Epithelial cell of prostate (primary cell): ENCODE measurements at regions not wholly inside any gene's neighbourhood (a gene's known extent, or its start where the extent isn't known, plus 50 kb on each side); places are given as distances from the start of the nearest gene placed in this dataset.
A peak's percentile ranks its signal among the peaks of the same experiment; 100 is the strongest.

ENCODE experiments used
- DNase-seq: peaks from one replicate; pipeline ENCODE4 v3.0.0-alpha.2; 2011; ENCODE audit warnings: low read depth, low spot score
- H3K27ac ChIP-seq: fragments of 450-650 bp; 2 replicates; pipeline ENCODE4 v1.5.1; 2017; ENCODE audit warnings: mild to moderate bottlenecking

DNA sequence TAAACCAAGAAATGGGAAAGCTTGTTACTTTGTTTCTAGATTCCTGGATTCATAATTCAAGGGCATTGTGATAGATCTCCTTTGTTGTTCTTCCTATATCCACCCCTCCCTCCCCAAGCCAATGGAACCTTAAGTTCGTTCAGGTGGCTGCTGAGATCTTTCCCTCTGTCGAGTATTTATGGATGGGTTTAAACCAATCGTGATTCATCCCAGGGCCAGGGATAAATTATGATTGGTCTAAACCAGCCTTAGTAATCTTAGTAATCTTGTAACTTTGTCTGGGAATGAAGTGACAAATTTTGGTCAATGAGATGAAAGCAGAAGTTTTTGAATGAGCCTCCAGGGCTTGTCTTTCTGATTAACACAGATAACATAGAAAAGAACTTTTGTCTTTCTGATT lies 56.1 kb upstream of the PCED1B start:
- no peak for DNase-seq
- H3K27ac ChIP-seq, result peak overlapping the region; percentile 61

GRCh38 chr12:47023953-47024352 lies 55.5 kb upstream of the PCED1B start:
- H3K27ac ChIP-seq, result peak overlapping the region; percentile 61
- no peak for DNase-seq

DNA sequence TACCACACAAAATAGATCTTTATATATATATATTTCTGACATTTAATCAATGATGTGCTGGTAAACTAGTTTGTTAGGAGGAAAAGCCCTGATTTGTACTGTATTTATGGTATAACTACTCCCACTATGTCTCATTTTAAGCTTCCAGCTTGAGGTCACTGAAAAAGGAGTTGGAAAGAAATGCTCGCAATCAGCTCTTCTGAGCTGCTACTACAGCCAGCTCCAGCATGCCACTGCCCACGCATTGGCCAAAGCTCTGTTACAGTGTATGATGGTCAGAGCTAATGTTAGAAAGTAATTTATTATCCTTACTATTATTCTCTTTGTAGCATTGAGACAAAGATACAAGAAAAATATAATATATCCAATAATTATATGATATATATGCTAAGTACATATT lies 55.0 kb upstream of the PCED1B start:
- DNase-seq, result no peak
- peak overlapping the region; percentile 61 for H3K27ac ChIP-seq

GRCh38 chr12:47025349-47025748 lies 54.1 kb upstream of the PCED1B start:
- no peak overlapping the region for H3K27ac ChIP-seq
- no peak for DNase-seq

GRCh38 chr12:47025798-47026197 lies 53.6 kb upstream of the PCED1B start:
- H3K27ac ChIP-seq, result no peak overlapping the region
- DNase-seq, result no peak

DNA sequence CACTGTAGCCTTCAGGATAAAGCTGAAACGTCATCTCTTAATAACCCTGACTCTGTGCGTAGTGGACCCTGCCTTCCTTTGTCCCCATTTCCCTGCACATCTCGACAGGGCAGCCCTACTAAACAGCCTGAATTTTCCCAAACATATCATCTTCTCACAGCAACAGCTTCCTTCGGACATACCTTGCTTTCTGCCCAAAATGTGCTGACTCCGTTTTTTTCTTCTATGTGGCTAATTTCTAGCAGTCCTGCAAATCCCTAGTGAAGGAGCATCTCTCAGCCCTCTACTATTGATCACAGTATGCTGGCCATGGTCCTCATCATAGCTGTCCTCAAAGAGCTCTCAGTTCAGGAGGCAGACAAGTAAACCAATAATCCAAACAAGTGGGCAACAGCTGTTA lies 53.1 kb upstream of the PCED1B start:
- DNase-seq, result no peak
- no peak overlapping the region for H3K27ac ChIP-seq
